H1 (cell line): ENCODE measurements at regions not wholly inside any gene's neighbourhood (a gene's known extent, or its start where the extent isn't known, plus 50 kb on each side); places are given as distances from the start of the nearest gene placed in this dataset.

Experiments used
- CTCF ChIA-PET: fragments of 300-600 bp; sonication (Branson Sonifier 250); formaldehyde crosslinking; loops from one replicate; lab custom pipeline; 2021; ENCODE audit not compliant: partially characterized antibody; lab: Charles Lee
- POLR2A ChIA-PET: fragments of 300-600 bp; sonication (Branson Sonifier 250); formaldehyde crosslinking; loops from one replicate; lab custom pipeline; 2021; ENCODE audit warnings: inconsistent platforms; ENCODE audit not compliant: partially characterized antibody; lab: Charles Lee
- DNase-seq, 2 experiments: peaks; one replicate each; pipeline versions ENCODE4 v3.0.0 to v3.0.0-alpha.2; 2010 to 2022; ENCODE audit warnings: low spot score in 2 of 2, low read depth in 1 of 2, mixed read lengths in 1 of 2
- FAIRE-seq: peaks from 2 replicates; lab custom pipeline; 2011; peaks lifted over from hg19 to GRCh38; lab: Jason Lieb, UNC
- H2AFZ ChIP-seq: 2 replicates; pipeline ENCODE4 v1.8.1; 2012; ENCODE audit warnings: low read length, inconsistent platforms
- H2AK5ac ChIP-seq: 2 replicates; pipeline ENCODE4 v1.6.1; 2013; ENCODE audit warnings: low read depth, low read length
- H2BK120ac ChIP-seq: replicated peaks from 2 replicates; pipeline ENCODE3; 2013; ENCODE audit warnings: low read depth, low read length, inconsistent platforms
- H2BK12ac ChIP-seq: 2 replicates; pipeline ENCODE4 v1.6.1; 2013; ENCODE audit warnings: low read depth, low read length
- H2BK15ac ChIP-seq: 2 replicates; pipeline ENCODE4 v1.6.1; 2013; ENCODE audit warnings: low read length
- H2BK20ac ChIP-seq: 2 replicates; pipeline ENCODE4 v1.6.1; 2013; ENCODE audit warnings: low read length
- H2BK5ac ChIP-seq: 2 replicates; pipeline ENCODE4 v1.6.1; 2013; ENCODE audit warnings: low read depth, low read length
- H3K14ac ChIP-seq: 2 replicates; pipeline ENCODE4 v1.6.1; 2013; ENCODE audit warnings: inconsistent platforms; ENCODE audit not compliant: insufficient read length
- H3K18ac ChIP-seq: 2 replicates; pipeline ENCODE4 v1.6.1; 2013; ENCODE audit warnings: low read length; ENCODE audit errors: extremely low read depth
- H3K23ac ChIP-seq: 2 replicates; pipeline ENCODE4 v1.6.1; 2013; ENCODE audit warnings: inconsistent platforms; ENCODE audit not compliant: insufficient read length
- H3K23me2 ChIP-seq: 2 replicates; pipeline ENCODE4 v1.6.1; 2013; ENCODE audit warnings: low read depth, low read length
- H3K27ac ChIP-seq: 2 replicates; pipeline ENCODE4 v1.6.1; 2011; ENCODE audit warnings: low read depth, low read length, inconsistent platforms
- H3K27me3 ChIP-seq, 4 experiments: replicated peaks in 1 of 4; 1 replicate in 1 of 4; 2 replicates in 3 of 4; pipeline versions ENCODE4 v1.6.1 to v1.8.1; 2011 to 2013; ENCODE audit warnings: low read length in 3 of 4, mild to moderate bottlenecking in 3 of 4, inconsistent platforms in 2 of 4, mixed read lengths in 2 of 4, moderate library complexity in 1 of 4; ENCODE audit not compliant: control insufficient read depth in 3 of 4, insufficient read depth in 3 of 4; ENCODE audit errors: extremely low read depth in 1 of 4
- H3K36me3 ChIP-seq, 4 experiments: 2 replicates each; pipeline versions ENCODE4 v1.6.1 to v1.8.1; 2011 to 2013; ENCODE audit warnings: mild to moderate bottlenecking in 4 of 4, low read length in 3 of 4, moderate library complexity in 2 of 4, control low read depth in 1 of 4, inconsistent platforms in 1 of 4; ENCODE audit not compliant: insufficient read depth in 4 of 4, control insufficient read depth in 2 of 4
- H3K4ac ChIP-seq: replicated peaks from 2 replicates; pipeline ENCODE3; 2013; ENCODE audit warnings: low read length, low read depth, mixed read lengths, inconsistent platforms; ENCODE audit not compliant: insufficient read length
- H3K4me1 ChIP-seq, 4 experiments: replicated peaks in 1 of 4; 1 replicate in 1 of 4; 2 replicates in 3 of 4; pipeline versions ENCODE4 v1.6.1 to v1.8.1; 2011 to 2013; ENCODE audit warnings: low read length in 3 of 4, inconsistent platforms in 2 of 4, mixed read lengths in 1 of 4; ENCODE audit not compliant: insufficient read depth in 4 of 4, control insufficient read depth in 3 of 4
- H3K4me2 ChIP-seq, 2 experiments: 2 replicates each; pipeline versions ENCODE4 v1.6.1 to v1.8.1; 2011 to 2013; ENCODE audit warnings: low read depth in 2 of 2, low read length in 2 of 2, control low read depth in 1 of 2, inconsistent platforms in 1 of 2, mild to moderate bottlenecking in 1 of 2; ENCODE audit not compliant: insufficient read depth in 1 of 2
- H3K4me3 ChIP-seq, 4 experiments: fragments of 200-600, 300-600 bp in 1 of 4; sonication (generic), shearing (Covaris generic), sonication (Bioruptor Twin) in 1 of 4; 2 replicates each; pipeline versions ENCODE4 v1.5.1 to v1.8.1; 2011 to 2016; ENCODE audit warnings: low read length in 4 of 4, low read depth in 3 of 4, control low read depth in 2 of 4, inconsistent platforms in 2 of 4, mild to moderate bottlenecking in 2 of 4, mixed read lengths in 1 of 4, moderate library complexity in 1 of 4; ENCODE audit not compliant: insufficient read depth in 2 of 4; ENCODE audit errors: extremely low read depth in 1 of 4
- H3K56ac ChIP-seq: replicated peaks from 2 replicates; pipeline ENCODE3; 2013; ENCODE audit warnings: low read depth, mild to moderate bottlenecking, mixed read lengths, low read length, inconsistent platforms; ENCODE audit not compliant: insufficient read length
- H3K79me1 ChIP-seq: 2 replicates; pipeline ENCODE4 v1.6.1; 2013; ENCODE audit warnings: low read depth, low read length, control low read depth
- H3K79me2 ChIP-seq, 2 experiments: 2 replicates each; pipeline versions ENCODE4 v1.6.1 to v1.8.1; 2012 to 2013; ENCODE audit warnings: low read length in 2 of 2, mild to moderate bottlenecking in 2 of 2, inconsistent platforms in 1 of 2; ENCODE audit not compliant: insufficient read depth in 2 of 2, control insufficient read depth in 1 of 2
- H3K9ac ChIP-seq, 4 experiments: replicated peaks in 1 of 4; 1 replicate in 1 of 4; 2 replicates in 3 of 4; pipeline versions ENCODE4 v1.6.1 to v1.8.1; 2011 to 2013; ENCODE audit warnings: low read depth in 3 of 4, low read length in 3 of 4, control low read depth in 2 of 4, mild to moderate bottlenecking in 2 of 4, moderate library complexity in 2 of 4, inconsistent platforms in 1 of 4; ENCODE audit errors: extremely low read depth in 1 of 4
- H3K9me3 ChIP-seq, 2 experiments: 2 replicates each; pipeline versions ENCODE4 v1.6.1 to v1.8.1; 2012 to 2013; ENCODE audit warnings: mild to moderate bottlenecking in 2 of 2, moderate library complexity in 2 of 2, control low read depth in 1 of 2, inconsistent platforms in 1 of 2, low read depth in 1 of 2, low read length in 1 of 2, mixed read lengths in 1 of 2; ENCODE audit not compliant: insufficient read depth in 2 of 2
- H4K20me1 ChIP-seq, 2 experiments: replicated peaks in 1 of 2; 2 replicates each; pipeline versions ENCODE3 to v1.8.1; 2011 to 2013; ENCODE audit warnings: inconsistent platforms in 2 of 2, low read length in 2 of 2, mild to moderate bottlenecking in 1 of 2; ENCODE audit not compliant: insufficient read depth in 2 of 2, control insufficient read depth in 1 of 2
- H4K5ac ChIP-seq: 2 replicates; pipeline ENCODE4 v1.6.1; 2013; ENCODE audit warnings: low read length, low read depth, mixed read lengths, inconsistent platforms; ENCODE audit not compliant: insufficient read length
- H4K8ac ChIP-seq: 2 replicates; pipeline ENCODE4 v1.8.0; 2013; ENCODE audit warnings: mild to moderate bottlenecking, moderate library complexity, low read length, inconsistent platforms; ENCODE audit not compliant: insufficient read depth; ENCODE audit errors: extremely low read depth
- H4K91ac ChIP-seq: replicated peaks from 2 replicates; pipeline ENCODE3; 2013; ENCODE audit warnings: low read length, mixed read lengths, inconsistent platforms; ENCODE audit not compliant: insufficient read length
- HDAC6 ChIP-seq: IDR thresholded peaks from one replicate; pipeline ENCODE4 v1.7.1; 2012; ENCODE audit warnings: low read depth, mild to moderate bottlenecking, inconsistent platforms, low read length, moderate library complexity
- TF ChIP-seq, protein P1 (sequence below): IDR thresholded peaks from 2 replicates; pipeline ENCODE4 v1.6.1; 2011; ENCODE audit warnings: low read length, improper control_type of control experiment

DNA sequence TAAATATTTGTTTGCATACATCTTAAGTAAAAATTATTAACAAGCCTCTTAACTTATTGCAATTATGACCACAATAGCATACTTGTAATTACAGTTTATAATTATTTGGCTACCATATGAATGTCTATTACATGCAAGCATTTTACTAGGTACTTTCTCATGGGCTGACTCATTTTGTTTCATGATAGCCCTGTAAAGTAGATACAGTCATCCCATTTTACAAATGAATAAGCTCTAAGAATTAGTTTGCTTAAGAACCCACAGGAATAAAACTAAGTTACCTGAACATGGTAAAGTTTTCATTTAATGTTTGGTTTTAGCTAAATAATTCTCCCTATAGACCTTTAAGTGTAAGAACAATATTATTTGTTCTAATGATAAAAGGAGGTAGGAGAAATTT, 126.6 kb upstream of the IZUMO3 start:
- no peak overlapping the region for H3K4ac ChIP-seq
- POLR2A ChIA-PET = no interaction called here
- TF ChIP-seq, protein P1, sequence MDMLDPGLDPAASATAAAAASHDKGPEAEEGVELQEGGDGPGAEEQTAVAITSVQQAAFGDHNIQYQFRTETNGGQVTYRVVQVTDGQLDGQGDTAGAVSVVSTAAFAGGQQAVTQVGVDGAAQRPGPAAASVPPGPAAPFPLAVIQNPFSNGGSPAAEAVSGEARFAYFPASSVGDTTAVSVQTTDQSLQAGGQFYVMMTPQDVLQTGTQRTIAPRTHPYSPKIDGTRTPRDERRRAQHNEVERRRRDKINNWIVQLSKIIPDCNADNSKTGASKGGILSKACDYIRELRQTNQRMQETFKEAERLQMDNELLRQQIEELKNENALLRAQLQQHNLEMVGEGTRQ = no peak
- TF ChIP-seq HDAC6 = no peak

More for the DNA sequence above, 126.6 kb upstream of the IZUMO3 start:
- H3K79me2 ChIP-seq = no peaks in the 10 kb centered on the region
- no peak overlapping the region for H4K8ac ChIP-seq
- H4K5ac ChIP-seq = no peak overlapping the region
- H3K18ac ChIP-seq = no peak overlapping the region
- H2AFZ ChIP-seq = no peak overlapping the region
- H3K23ac ChIP-seq = no peak overlapping the region
- no peak overlapping the region for H3K27ac ChIP-seq
- H3K4me3 ChIP-seq = no peak overlapping the region
- H3K4me2 ChIP-seq = no peak overlapping the region
- CTCF ChIA-PET = no interaction called here
- DNase-seq = no peak
- no peak overlapping the region for H2BK15ac ChIP-seq
- H3K56ac ChIP-seq = no peak overlapping the region
- H2BK120ac ChIP-seq = no peak overlapping the region
- H3K23me2 ChIP-seq = no peaks in the 10 kb centered on the region
- no peak overlapping the region for H2BK20ac ChIP-seq
- no peak for FAIRE-seq
- H3K79me1 ChIP-seq = no peaks in the 10 kb centered on the region
- H4K20me1 ChIP-seq = no peaks in the 10 kb centered on the region
- H3K4me1 ChIP-seq = no peaks in the 10 kb centered on the region
- no peak overlapping the region for H2BK5ac ChIP-seq
- H3K14ac ChIP-seq = no peak overlapping the region
- H3K36me3 ChIP-seq = no peaks in the 10 kb centered on the region
- no peak overlapping the region for H4K91ac ChIP-seq
- no peak overlapping the region for H2BK12ac ChIP-seq
- H3K9me3 ChIP-seq = peaks cover 3 to 10% of the 10 kb centered on the region in 2 experiments; a peak in 2 of 4 replicates
- H2AK5ac ChIP-seq = no peak overlapping the region
- H3K27me3 ChIP-seq = no peaks in the 10 kb centered on the region
- H3K9ac ChIP-seq = no peak overlapping the region
